K562 (cell line): ENCODE measurements at regions not wholly inside any gene's neighbourhood (a gene's known extent, or its start where the extent isn't known, plus 50 kb on each side); places are given as distances from the start of the nearest gene placed in this dataset.
"Not testable (repeated sequence)": the region's sequence is repeated elsewhere in the genome, so short reads cannot be mapped to it uniquely, and the experiment has no call there.

Experiments used
- ATAC-seq: fragments of 200-7000 bp; cut with Tn5 transposase; 3 replicates; pipeline ENCODE4 v1.9.1; 2020; ENCODE audit warnings: moderate library complexity
- BruUV-seq: library from RNA; stranded (reverse); fragments of 400-500 nt; replicated peaks from 2 replicates; lab custom pipeline; 2021; lab: Mats Ljungman, UMichigan
- CTCF ChIA-PET: fragments of 300-600 bp; formaldehyde crosslinking; extraction: SDS; loops from one replicate; lab custom pipeline; 2021; ENCODE audit warnings: low intra/inter-chr PET ratio; lab: Yijun Ruan, JAX
- POLR2A ChIA-PET: fragments of 300-600, 350-650 bp; sonication (Branson Sonifier 250); formaldehyde crosslinking; extraction: SDS; loops from one replicate; lab custom pipeline; 2021; ENCODE audit warnings: antibody characterized with exemption, inconsistent platforms; lab: Yijun Ruan, JAX
- DNase-seq, 4 experiments: peaks; one replicate each; pipeline versions ENCODE4 v3.0.0 to v3.0.0-alpha.2; 2011 to 2018; ENCODE audit warnings: low spot score in 3 of 4, mixed read lengths in 3 of 4; ENCODE audit errors: extremely low read depth in 1 of 4
- FAIRE-seq: peaks from 2 replicates; lab custom pipeline; 2011; peaks lifted over from hg19 to GRCh38; lab: Jason Lieb, UNC
- H2AFZ ChIP-seq: 2 replicates; pipeline ENCODE4 v1.6.0; 2011; ENCODE audit warnings: low read depth, low read length, control low read depth, inconsistent platforms
- H3K27ac ChIP-seq: fragments of 200-600 bp; 3 replicates; pipeline ENCODE4 v1.8.0; 2011; ENCODE audit warnings: low read depth, mild to moderate bottlenecking, control low read depth, inconsistent platforms, low read length, moderate library complexity, mixed read lengths; ENCODE audit errors: extremely low read depth
- H3K27me3 ChIP-seq, 2 experiments: fragments of 300-600 bp in 1 of 2; 2 replicates in 1 of 2; 3 replicates in 1 of 2; pipeline versions ENCODE4 v1.6.0 to v1.8.0; 2011; ENCODE audit warnings: inconsistent platforms in 2 of 2, low read length in 2 of 2, mild to moderate bottlenecking in 1 of 2, mixed read lengths in 1 of 2, moderate library complexity in 1 of 2; ENCODE audit not compliant: control insufficient read depth in 2 of 2, insufficient read depth in 2 of 2
- H3K36me3 ChIP-seq: fragments of 300-600 bp; 3 replicates; pipeline ENCODE4 v1.8.0; 2011; ENCODE audit warnings: mild to moderate bottlenecking, low read length, inconsistent platforms; ENCODE audit not compliant: control insufficient read depth, insufficient read depth
- H3K4me1 ChIP-seq, 2 experiments: fragments of 200-600 bp in 1 of 2; replicated peaks in 1 of 2; 2 replicates in 1 of 2; 3 replicates in 1 of 2; pipeline versions ENCODE4 v1.5.1 to v1.8.0; 2011; ENCODE audit warnings: inconsistent platforms in 2 of 2, low read length in 2 of 2, mild to moderate bottlenecking in 1 of 2, mixed read lengths in 1 of 2, moderate library complexity in 1 of 2; ENCODE audit not compliant: control insufficient read depth in 2 of 2, insufficient read depth in 2 of 2
- H3K4me2 ChIP-seq: 2 replicates; pipeline ENCODE4 v1.6.1; 2011; ENCODE audit warnings: low read length, control low read depth, inconsistent platforms, mixed read lengths; ENCODE audit not compliant: insufficient read depth
- H3K4me3 ChIP-seq: fragments of 200-600 bp; sonication (generic), shearing (Covaris generic); 2 replicates; pipeline ENCODE4 v1.5.1; 2016; ENCODE audit warnings: control low read depth, inconsistent platforms
- H3K79me2 ChIP-seq: fragments of 200-600 bp; 3 replicates; pipeline ENCODE4 v1.8.0; 2011; ENCODE audit warnings: low read length, inconsistent platforms; ENCODE audit not compliant: control insufficient read depth, insufficient read depth
- H3K9ac ChIP-seq, 2 experiments: 2 replicates each; pipeline versions ENCODE4 v1.6.0 to v1.6.1; 2011; ENCODE audit warnings: low read depth in 2 of 2, low read length in 2 of 2, control low read depth in 1 of 2, inconsistent platforms in 1 of 2, mild to moderate bottlenecking in 1 of 2, mixed read lengths in 1 of 2; ENCODE audit not compliant: insufficient read depth in 1 of 2
- H3K9me1 ChIP-seq: one replicate; pipeline ENCODE4 v1.6.0; 2011; ENCODE audit warnings: inconsistent platforms, mild to moderate bottlenecking, low read length, moderate library complexity; ENCODE audit not compliant: control insufficient read depth, insufficient read depth
- H3K9me3 ChIP-seq: replicated peaks from 2 replicates; pipeline ENCODE4 v1.5.1; 2011; ENCODE audit warnings: low read depth, low read length, inconsistent platforms; ENCODE audit not compliant: control insufficient read depth, insufficient read depth
- H4K20me1 ChIP-seq: replicated peaks from 2 replicates; pipeline ENCODE4 v1.6.1; 2011; ENCODE audit warnings: low read length, inconsistent platforms, mixed read lengths; ENCODE audit not compliant: control insufficient read depth, insufficient read depth
- CHD2 ChIP-seq: IDR thresholded peaks from 2 replicates; pipeline ENCODE4 v1.6.1; 2011; ENCODE audit warnings: low read depth, low read length
- E2F3 ChIP-seq: fragments of 250-450 bp; sonication (Bioruptor Pico); IDR thresholded peaks from 2 replicates; pipeline ENCODE4 v1.4.0; 2020; ENCODE audit warnings: mild to moderate bottlenecking
- EWSR1 ChIP-seq: fragments of 450-650 bp; IDR thresholded peaks from 2 replicates; pipeline ENCODE4 v1.6.1; 2018; ENCODE audit warnings: borderline replicate concordance, mild to moderate bottlenecking, low read depth, moderate library complexity; ENCODE audit not compliant: partially characterized antibody
- GATAD2B ChIP-seq: fragments of 450-650 bp; IDR thresholded peaks from 2 replicates; pipeline ENCODE4 v1.6.1; 2017; ENCODE audit warnings: mild to moderate bottlenecking, borderline replicate concordance
- ILF3 ChIP-seq: fragments of 450-650 bp; IDR thresholded peaks from 2 replicates; pipeline ENCODE4 v1.6.1; 2018; ENCODE audit warnings: antibody characterized with exemption, mild to moderate bottlenecking, moderate library complexity, borderline replicate concordance
- NR1H2 ChIP-seq: sonication (generic); formaldehyde crosslinking; IDR thresholded peaks from 2 replicates; pipeline ENCODE4 v1.4.0; 2020; ENCODE audit warnings: mild to moderate bottlenecking, missing genetic modification reagents
- RBM15 ChIP-seq: fragments of 200-400 bp; formaldehyde crosslinking; IDR thresholded peaks from 2 replicates; pipeline ENCODE4 v1.6.1; 2018; ENCODE audit warnings: mild to moderate bottlenecking, low read length, moderate library complexity; ENCODE audit not compliant: insufficient read depth
- SIRT6 ChIP-seq: IDR thresholded peaks from one replicate; pipeline ENCODE4 v1.6.1; 2012; ENCODE audit warnings: low read depth, mild to moderate bottlenecking, control low read depth, inconsistent platforms, low read length, moderate library complexity
- SLC30A9 ChIP-seq: fragments of 250-450 bp; sonication (Bioruptor Pico); IDR thresholded peaks from 2 replicates; pipeline ENCODE4 v1.8.0; 2022; ENCODE audit warnings: mild to moderate bottlenecking, moderate library complexity
- ZNF12 ChIP-seq: sonication (generic); formaldehyde crosslinking; IDR thresholded peaks from 2 replicates; pipeline ENCODE4 v1.4.0; 2020; ENCODE audit warnings: mild to moderate bottlenecking, missing genetic modification reagents
- ZNF197 ChIP-seq: fragments of 200-800 bp; sonication (Bioruptor generic); IDR thresholded peaks from 2 replicates; pipeline ENCODE4 v1.6.1; 2016; ENCODE audit warnings: low read depth, missing genetic modification characterization, missing compliant biosample characterization
- ZNF212 ChIP-seq: fragments of 450-650 bp; formaldehyde crosslinking; IDR thresholded peaks from 2 replicates; pipeline ENCODE4 v1.4.0; 2020; ENCODE audit warnings: mild to moderate bottlenecking
- ZNF311 ChIP-seq: fragments of 250-450 bp; sonication (Bioruptor Pico); IDR thresholded peaks from 2 replicates; pipeline ENCODE4 v1.4.0; 2020; ENCODE audit warnings: mild to moderate bottlenecking, moderate library complexity
- ZNF436 ChIP-seq: fragments of 250-450, 450-650 bp; sonication (Bioruptor Pico); formaldehyde crosslinking; IDR thresholded peaks from 2 replicates; pipeline ENCODE4 v1.7.0; 2020; ENCODE audit warnings: mild to moderate bottlenecking
- WGBS: fragments of 100-300 bp; shearing (Covaris generic); methylation state at CpG from one replicate; pipeline ENCODE4 v1.1.6; 2016; ENCODE audit warnings: low coverage, mixed read lengths; ENCODE audit not compliant: insufficient coverage; ENCODE audit errors: missing lambda C conversion rate; 5-methylcytosine and 5-hydroxymethylcytosine counted together
- in situ Hi-C: fragments of 300-500 bp; cut with MboI; formaldehyde crosslinking; loops from 4 replicates; pipeline ENCODE4 v1.15.0; 2018; ENCODE audit warnings: inconsistent platforms, mixed read lengths
- intact Hi-C: fragments of 100-400 bp; cut with micrococcal nuclease; formaldehyde crosslinking; loops from 2 replicates; pipeline ENCODE4 v1.14.2; 2022

DNA sequence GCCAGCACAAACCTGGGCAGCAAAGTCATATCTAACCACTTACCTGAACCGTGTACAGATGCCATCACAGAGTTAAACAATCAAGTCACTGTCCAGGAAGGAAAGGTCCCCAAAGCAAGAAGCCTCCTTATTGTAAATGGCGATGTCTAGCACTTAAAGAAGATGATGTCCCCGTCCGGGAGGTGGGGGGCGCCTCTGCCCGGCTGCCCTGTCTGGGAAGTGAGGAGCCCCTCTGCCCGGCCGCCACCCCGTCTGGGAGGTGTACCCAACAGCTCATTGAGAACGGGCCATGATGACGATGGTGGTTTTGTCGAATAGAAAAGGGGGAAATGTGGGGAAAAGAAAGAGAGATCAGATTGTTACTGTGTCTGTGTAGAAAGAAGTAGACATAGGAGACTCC, 231.9 kb downstream of the SLITRK2 start:
- intact Hi-C loops, result not testable (repeated sequence)

DNA sequence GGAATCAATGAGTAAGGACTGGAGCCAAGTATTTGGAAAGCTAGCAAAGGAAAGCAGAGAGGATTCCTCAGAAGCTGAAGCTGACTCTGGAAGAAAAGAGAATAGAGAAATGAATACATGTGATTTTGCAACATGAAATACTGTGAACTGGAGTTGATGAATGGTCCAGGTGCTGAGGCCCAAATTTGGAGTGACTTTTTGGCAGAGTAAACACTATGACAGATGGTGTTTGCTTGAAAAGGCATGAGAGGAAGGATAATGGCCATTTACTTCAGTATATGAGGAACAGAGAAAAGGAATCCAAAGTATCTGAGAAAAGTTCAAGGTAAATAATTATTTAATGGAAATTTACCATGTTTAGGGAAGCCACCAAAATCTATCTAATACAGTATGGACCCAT, 236.7 kb downstream of the SLITRK2 start:
- Histone ChIP-seq H3K27ac (no peak overlapping the region), H3K4me2 (no peak overlapping the region), H4K20me1 (no peaks in the 10 kb centered on the region), H3K9me3 (no peaks in the 10 kb centered on the region), H3K9me1 (no peaks in the 10 kb centered on the region), H3K79me2 (no peaks in the 10 kb centered on the region), H2AFZ (no peak overlapping the region), H3K27me3 (no peaks in the 10 kb centered on the region), H3K4me3 (no peak overlapping the region), H3K9ac (no peak overlapping the region), H3K36me3 (no peaks in the 10 kb centered on the region), H3K4me1 (no peaks in the 10 kb centered on the region)
- no peak for FAIRE-seq
- no TSS peak for BruUV-seq
- POLR2A ChIA-PET, result no interaction called here
- no peak for TF ChIP-seq RBM15
- TF ChIP-seq ILF3, result no peak
- TF ChIP-seq ZNF212 (CRISPR knock-in tag), result no peak
- TF ChIP-seq E2F3 (CRISPR knock-in tag), result no peak
- no peak for TF ChIP-seq ZNF197 (CRISPR knock-in tag)
- TF ChIP-seq ZNF436 (CRISPR knock-in tag), result no peak
- TF ChIP-seq CHD2, result no peak
- no peak for TF ChIP-seq SLC30A9 (CRISPR knock-in tag)
- no peak for TF ChIP-seq ZNF311 (CRISPR knock-in tag)
- no peak for TF ChIP-seq SIRT6
- TF ChIP-seq GATAD2B, result no peak
- TF ChIP-seq EWSR1, result no peak
- TF ChIP-seq ZNF12 (CRISPR knock-in tag), result no peak
- no peak for TF ChIP-seq NR1H2 (CRISPR knock-in tag)
- in situ Hi-C loops (no loop called here), intact Hi-C loops (no loop called here)
- ATAC-seq, result no peak
- CTCF ChIA-PET, result no interaction called here
- no peak for DNase-seq

More for the DNA sequence above, 231.9 kb downstream of the SLITRK2 start:
- H3K4me1 ChIP-seq, H3K9me3 ChIP-seq, H3K36me3 ChIP-seq, in situ Hi-C loops, DNase-seq, H3K9ac ChIP-seq, CTCF ChIA-PET, H3K27ac ChIP-seq, H3K9me1 ChIP-seq, H3K4me3 ChIP-seq, H3K27me3 ChIP-seq, H3K4me2 ChIP-seq, BruUV-seq, H4K20me1 ChIP-seq, POLR2A ChIA-PET, H2AFZ ChIP-seq, ATAC-seq, H3K79me2 ChIP-seq, FAIRE-seq: not testable (repeated sequence)
- 0% methylated on average over 4 of the region's 12 CpGs for WGBS
